ENCODE measurements at regions not wholly inside any gene's neighbourhood (a gene's known extent, or its start where the extent isn't known, plus 50 kb on each side); places are given as distances from the start of the nearest gene placed in this dataset.
"Not testable (repeated sequence)": the region's sequence is repeated elsewhere in the genome, so short reads cannot be mapped to it uniquely, and the experiment has no call there.

DNA sequence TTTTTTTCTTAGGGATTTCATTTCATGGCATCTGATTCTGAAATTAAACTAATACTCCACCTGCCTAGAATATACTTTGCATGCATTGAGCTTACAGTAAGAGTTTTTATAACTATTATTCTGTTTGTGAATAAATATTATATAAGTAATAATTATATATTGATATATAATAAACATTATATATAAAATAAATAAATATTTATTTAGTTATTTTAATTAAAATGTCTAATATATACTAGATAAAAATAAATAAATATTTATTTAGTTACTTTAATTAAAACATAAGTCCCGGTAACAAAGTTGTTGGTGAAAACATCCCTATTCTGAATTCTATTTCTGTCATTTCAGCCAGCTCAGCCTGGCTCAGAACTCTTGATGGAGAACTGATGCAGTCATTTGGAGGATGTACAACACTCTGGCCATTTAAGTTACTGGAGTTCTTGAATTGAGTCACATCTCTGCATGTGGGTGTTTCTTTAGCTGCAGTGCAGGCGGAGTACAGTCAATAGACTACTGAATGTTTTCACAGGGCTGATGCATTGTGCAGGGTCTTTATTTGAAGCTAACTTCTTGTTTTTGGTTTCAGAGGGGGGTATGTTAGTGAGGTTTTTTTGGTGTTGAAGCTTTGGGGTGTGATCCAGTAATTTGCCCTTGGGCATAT lies 508.9 kb upstream of the ADGRB3 start:
- no peak for DNase-seq
- CTCF ChIA-PET: no interaction called here
- POLR2A ChIA-PET (ENCODE audit: unreplicated experiment): no interaction called here
- H3K4me1 ChIP-seq (replicated peaks; ENCODE audit: insufficient read depth): no peaks in the 10 kb centered on the region
- H3K27me3 ChIP-seq (ENCODE audit: insufficient read depth, low read depth): no peaks in the 10 kb centered on the region
- H3K27ac ChIP-seq: no peak overlapping the region
- intact Hi-C loops (cut with micrococcal nuclease; ENCODE audit: unreplicated experiment): no loop called here
- BruUV-seq (replicated peaks): no TSS peak
- H3K79me2 ChIP-seq (ENCODE audit: low read depth): no peaks in the 10 kb centered on the region
- H4K20me1 ChIP-seq (ENCODE audit: insufficient read depth): no peaks in the 10 kb centered on the region
- no peak overlapping the region for H2AFZ ChIP-seq
- H3K9me2 ChIP-seq (ENCODE audit: insufficient read depth): no peaks in the 10 kb centered on the region
- H3F3A ChIP-seq (ENCODE audit: insufficient read depth, low read depth): no peaks in the 10 kb centered on the region
- H3K9me3 ChIP-seq (ENCODE audit: insufficient read depth, low read depth): no peaks in the 10 kb centered on the region
- no peak overlapping the region for H3K4me3 ChIP-seq
- H3K4me2 ChIP-seq: no peak overlapping the region
- no peaks in the 10 kb centered on the region for H3K36me3 ChIP-seq (ENCODE audit: low read depth)
- TF ChIP-seq, protein P1, sequence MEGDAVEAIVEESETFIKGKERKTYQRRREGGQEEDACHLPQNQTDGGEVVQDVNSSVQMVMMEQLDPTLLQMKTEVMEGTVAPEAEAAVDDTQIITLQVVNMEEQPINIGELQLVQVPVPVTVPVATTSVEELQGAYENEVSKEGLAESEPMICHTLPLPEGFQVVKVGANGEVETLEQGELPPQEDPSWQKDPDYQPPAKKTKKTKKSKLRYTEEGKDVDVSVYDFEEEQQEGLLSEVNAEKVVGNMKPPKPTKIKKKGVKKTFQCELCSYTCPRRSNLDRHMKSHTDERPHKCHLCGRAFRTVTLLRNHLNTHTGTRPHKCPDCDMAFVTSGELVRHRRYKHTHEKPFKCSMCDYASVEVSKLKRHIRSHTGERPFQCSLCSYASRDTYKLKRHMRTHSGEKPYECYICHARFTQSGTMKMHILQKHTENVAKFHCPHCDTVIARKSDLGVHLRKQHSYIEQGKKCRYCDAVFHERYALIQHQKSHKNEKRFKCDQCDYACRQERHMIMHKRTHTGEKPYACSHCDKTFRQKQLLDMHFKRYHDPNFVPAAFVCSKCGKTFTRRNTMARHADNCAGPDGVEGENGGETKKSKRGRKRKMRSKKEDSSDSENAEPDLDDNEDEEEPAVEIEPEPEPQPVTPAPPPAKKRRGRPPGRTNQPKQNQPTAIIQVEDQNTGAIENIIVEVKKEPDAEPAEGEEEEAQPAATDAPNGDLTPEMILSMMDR (conservative IDR thresholded peaks at IDR 0.05): no peak

DNA sequence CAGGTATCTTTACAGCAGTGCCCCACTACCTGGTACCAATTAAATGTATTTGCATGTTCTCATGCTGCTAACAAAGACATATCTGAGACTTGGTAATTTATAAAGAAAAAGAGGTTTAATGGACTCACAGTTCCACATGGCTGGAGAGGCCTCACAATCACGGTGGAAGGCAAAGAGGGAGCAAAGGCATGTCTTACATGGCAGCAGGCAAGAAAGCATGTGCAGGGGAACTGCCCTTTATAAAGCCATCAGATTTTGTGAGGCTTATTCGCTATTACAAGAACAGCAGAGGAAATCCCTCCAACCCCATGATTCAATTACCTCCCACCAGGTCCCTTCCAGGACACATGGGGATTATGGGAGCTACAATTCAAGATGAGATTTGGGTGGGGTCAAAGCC lies 512.1 kb upstream of the ADGRB3 start:
- H3K79me2 ChIP-seq (ENCODE audit: low read depth); H3K4me3 ChIP-seq; H3K36me3 ChIP-seq (ENCODE audit: low read depth); H2AFZ ChIP-seq; POLR2A ChIA-PET (ENCODE audit: unreplicated experiment); H4K20me1 ChIP-seq (ENCODE audit: insufficient read depth); DNase-seq; BruUV-seq (replicated peaks); H3K9me3 ChIP-seq (ENCODE audit: insufficient read depth, low read depth); H3K9me2 ChIP-seq (ENCODE audit: insufficient read depth); H3K4me2 ChIP-seq; H3K27me3 ChIP-seq (ENCODE audit: insufficient read depth, low read depth); CTCF ChIA-PET; H3F3A ChIP-seq (ENCODE audit: insufficient read depth, low read depth); H3K27ac ChIP-seq; intact Hi-C loops (cut with micrococcal nuclease; ENCODE audit: unreplicated experiment); H3K4me1 ChIP-seq (replicated peaks; ENCODE audit: insufficient read depth): not testable (repeated sequence)

DNA sequence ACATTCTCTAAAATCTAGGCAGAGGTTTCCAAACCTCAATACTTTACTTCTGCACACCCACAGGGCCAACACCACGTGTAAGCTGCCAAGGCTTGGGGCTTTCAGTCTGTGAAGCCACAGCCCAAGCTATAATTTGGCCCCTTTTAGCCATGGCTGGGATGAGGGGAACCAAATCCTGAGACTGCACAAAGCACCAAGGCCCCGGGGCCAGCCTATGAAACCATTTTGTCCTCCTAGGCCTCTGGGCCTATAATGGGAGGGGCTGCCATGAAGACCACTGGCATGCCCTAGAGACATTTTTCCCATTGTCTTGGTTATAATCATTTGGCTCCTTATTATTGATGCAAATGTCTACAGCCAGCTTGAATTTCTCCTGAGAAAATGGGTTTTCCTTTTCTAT lies 513.0 kb upstream of the ADGRB3 start:
- ChIA-PET CTCF (no interaction called here), POLR2A (ENCODE audit: unreplicated experiment) (no interaction called here)
- TF ChIP-seq, protein P1 (conservative IDR thresholded peaks at IDR 0.05): no peak
- no peak for TF ChIP-seq EZH2 (IDR thresholded peaks at IDR 0.05; ENCODE audit: low read depth)
- intact Hi-C loops (cut with micrococcal nuclease; ENCODE audit: unreplicated experiment): no loop called here
- H3K4me1 ChIP-seq (replicated peaks; ENCODE audit: insufficient read depth): no peaks in the 10 kb centered on the region
- H3K4me3 ChIP-seq: no peak overlapping the region
- DNase-seq: no peak
- BruUV-seq (replicated peaks): no TSS peak
- H3K9me2 ChIP-seq (ENCODE audit: insufficient read depth): no peaks in the 10 kb centered on the region
- no peaks in the 10 kb centered on the region for H4K20me1 ChIP-seq (ENCODE audit: insufficient read depth)
- no peak overlapping the region for H3K4me2 ChIP-seq
- H3K79me2 ChIP-seq (ENCODE audit: low read depth): no peaks in the 10 kb centered on the region
- no peaks in the 10 kb centered on the region for H3K9me3 ChIP-seq (ENCODE audit: insufficient read depth, low read depth)
- no peaks in the 10 kb centered on the region for H3F3A ChIP-seq (ENCODE audit: insufficient read depth, low read depth)
- no peak overlapping the region for H3K27ac ChIP-seq
- no peaks in the 10 kb centered on the region for H3K27me3 ChIP-seq (ENCODE audit: insufficient read depth, low read depth)
- H3K36me3 ChIP-seq (ENCODE audit: low read depth): no peaks in the 10 kb centered on the region
- no peak overlapping the region for H2AFZ ChIP-seq

DNA sequence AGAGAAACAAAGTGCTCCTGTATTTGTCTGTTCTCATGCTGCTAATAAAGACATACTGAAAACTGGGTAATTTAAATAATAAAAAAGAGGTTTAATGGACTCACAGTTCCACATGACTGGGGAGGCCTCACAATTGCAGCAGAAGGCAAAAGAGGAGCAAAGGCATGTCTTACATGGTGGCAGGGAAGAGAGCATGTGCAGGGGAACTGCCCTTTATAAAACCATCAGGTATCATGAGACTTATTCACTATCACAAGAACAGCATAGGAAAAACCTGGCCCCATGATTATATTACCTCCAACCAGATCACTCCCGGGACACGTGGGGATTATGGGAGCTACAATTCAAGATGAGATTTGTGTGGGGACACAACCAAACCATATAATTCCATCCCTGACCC lies 514.1 kb upstream of the ADGRB3 start:
- BruUV-seq (replicated peaks); CTCF ChIA-PET; H2AFZ ChIP-seq; H3K79me2 ChIP-seq (ENCODE audit: low read depth); DNase-seq; intact Hi-C loops (cut with micrococcal nuclease; ENCODE audit: unreplicated experiment); H3K4me2 ChIP-seq; H3F3A ChIP-seq (ENCODE audit: insufficient read depth, low read depth); H3K36me3 ChIP-seq (ENCODE audit: low read depth); H3K27ac ChIP-seq; H3K27me3 ChIP-seq (ENCODE audit: insufficient read depth, low read depth); H3K4me3 ChIP-seq; H4K20me1 ChIP-seq (ENCODE audit: insufficient read depth); POLR2A ChIA-PET (ENCODE audit: unreplicated experiment); H3K4me1 ChIP-seq (replicated peaks; ENCODE audit: insufficient read depth); H3K9me2 ChIP-seq (ENCODE audit: insufficient read depth); H3K9me3 ChIP-seq (ENCODE audit: insufficient read depth, low read depth): not testable (repeated sequence)

Measured in PC-9 (cell line).